ENCODE measurements at regions not wholly inside any gene's neighbourhood (a gene's known extent, or its start where the extent isn't known, plus 50 kb on each side); places are given as distances from the start of the nearest gene placed in this dataset.

- DNase-seq (no peak), ATAC-seq (no peak)
- Mint-ChIP-seq H3K4me3 (peak overlapping the region; percentile 25), H3K36me3 (ENCODE audit: low read depth) (peaks cover 3% of the 10 kb centered on the region), H3K27me3 (no peaks in the 10 kb centered on the region), H3K27ac (peak overlapping the region; percentile 67), H3K4me1 (peaks cover 15% of the 10 kb centered on the region)
- H3K9me3 ChIP-seq (ENCODE audit: control insufficient read depth, low read length, poor library complexity, severe bottlenecking): no peaks in the 10 kb centered on the region
Observed at GRCh38 chr9:89655990-89656657, 51.3 kb downstream of the GADD45G start.

GRCh38 chr9:89657295-89657694, 52.5 kb downstream of the GADD45G start:
- no peak for DNase-seq
- H3K4me3 Mint-ChIP-seq: no peak overlapping the region
- peak overlapping the region; percentile 67 for H3K27ac Mint-ChIP-seq
- H3K4me1 Mint-ChIP-seq: peaks cover 15% of the 10 kb centered on the region
- ATAC-seq: no peak
- H3K9me3 ChIP-seq (ENCODE audit: control insufficient read depth, low read length, poor library complexity, severe bottlenecking): no peaks in the 10 kb centered on the region
- peaks cover 6% of the 10 kb centered on the region for H3K27me3 Mint-ChIP-seq
- peaks cover 3% of the 10 kb centered on the region for H3K36me3 Mint-ChIP-seq (ENCODE audit: low read depth)

GRCh38 chr9:89657765-89658164, 53.0 kb downstream of the GADD45G start:
- no peaks in the 10 kb centered on the region for H3K9me3 ChIP-seq (ENCODE audit: control insufficient read depth, low read length, poor library complexity, severe bottlenecking)
- ATAC-seq: no peak
- H3K4me3 Mint-ChIP-seq: no peak overlapping the region

GRCh38 chr9:89658401-89658800, 53.6 kb downstream of the GADD45G start:
- H3K27ac Mint-ChIP-seq: no peak overlapping the region
- H3K4me3 Mint-ChIP-seq: no peak overlapping the region
- H3K36me3 Mint-ChIP-seq (ENCODE audit: low read depth): peaks cover 3% of the 10 kb centered on the region
- DNase-seq: no peak
- H3K9me3 ChIP-seq (ENCODE audit: control insufficient read depth, low read length, poor library complexity, severe bottlenecking): no peaks in the 10 kb centered on the region
- ATAC-seq: no peak
- H3K27me3 Mint-ChIP-seq: peaks cover 6% of the 10 kb centered on the region
- peaks cover 15% of the 10 kb centered on the region for H3K4me1 Mint-ChIP-seq

More at GRCh38 chr9:89657765-89658164, 53.0 kb downstream of the GADD45G start:
- H3K27me3 Mint-ChIP-seq: peaks cover 6% of the 10 kb centered on the region
- no peak overlapping the region for H3K27ac Mint-ChIP-seq
- H3K4me1 Mint-ChIP-seq: peaks cover 15% of the 10 kb centered on the region
- H3K36me3 Mint-ChIP-seq (ENCODE audit: low read depth): peaks cover 3% of the 10 kb centered on the region
- DNase-seq: no peak

- H3K27me3 Mint-ChIP-seq: peaks cover 6% of the 10 kb centered on the region
- no peak for DNase-seq
- peaks cover 15% of the 10 kb centered on the region for H3K4me1 Mint-ChIP-seq
- no peak overlapping the region for H3K4me3 Mint-ChIP-seq
- peaks cover 3% of the 10 kb centered on the region for H3K36me3 Mint-ChIP-seq (ENCODE audit: low read depth)
- ATAC-seq: no peak
- no peaks in the 10 kb centered on the region for H3K9me3 ChIP-seq (ENCODE audit: control insufficient read depth, low read length, poor library complexity, severe bottlenecking)
- H3K27ac Mint-ChIP-seq: no peak overlapping the region
Observed at GRCh38 chr9:89658931-89659330, 54.1 kb downstream of the GADD45G start.

GRCh38 chr9:89659473-89659872, 54.7 kb downstream of the GADD45G start:
- Mint-ChIP-seq H3K4me1 (peaks cover 15% of the 10 kb centered on the region), H3K27me3 (peaks cover 6% of the 10 kb centered on the region), H3K27ac (no peak overlapping the region), H3K36me3 (ENCODE audit: low read depth) (peaks cover 3% of the 10 kb centered on the region), H3K4me3 (no peak overlapping the region)
- no peaks in the 10 kb centered on the region for H3K9me3 ChIP-seq (ENCODE audit: control insufficient read depth, low read length, poor library complexity, severe bottlenecking)
- ATAC-seq (no peak), DNase-seq (no peak)

- peak; percentile 28 for ATAC-seq
- Mint-ChIP-seq H3K4me3 (no peak overlapping the region), H3K27me3 (peaks cover 6% of the 10 kb centered on the region), H3K4me1 (peaks cover 15% of the 10 kb centered on the region), H3K27ac (no peak overlapping the region), H3K36me3 (ENCODE audit: low read depth) (peaks cover 2% of the 10 kb centered on the region)
- no peaks in the 10 kb centered on the region for H3K9me3 ChIP-seq (ENCODE audit: control insufficient read depth, low read length, poor library complexity, severe bottlenecking)
- DNase-seq: no peak
Observed at GRCh38 chr9:89659891-89660685, 55.3 kb downstream of the GADD45G start.

- peaks cover 8% of the 10 kb centered on the region for H3K4me1 Mint-ChIP-seq
- H3K36me3 Mint-ChIP-seq (ENCODE audit: low read depth): peaks cover 3% of the 10 kb centered on the region
- H3K4me3 Mint-ChIP-seq: no peak overlapping the region
- no peak overlapping the region for H3K27ac Mint-ChIP-seq
- no peak for ATAC-seq
- H3K27me3 Mint-ChIP-seq: peaks cover 12% of the 10 kb centered on the region
- DNase-seq: no peak
- no peaks in the 10 kb centered on the region for H3K9me3 ChIP-seq (ENCODE audit: control insufficient read depth, low read length, poor library complexity, severe bottlenecking)
Observed at GRCh38 chr9:89661391-89661949, 56.7 kb downstream of the GADD45G start.

- Mint-ChIP-seq H3K27ac (no peak overlapping the region), H3K36me3 (ENCODE audit: low read depth) (peaks cover 3% of the 10 kb centered on the region), H3K4me3 (no peak overlapping the region), H3K4me1 (peaks cover 3% of the 10 kb centered on the region), H3K27me3 (peaks cover 12% of the 10 kb centered on the region)
- ATAC-seq (no peak), DNase-seq (no peak)
- H3K9me3 ChIP-seq (ENCODE audit: control insufficient read depth, low read length, poor library complexity, severe bottlenecking): no peaks in the 10 kb centered on the region
Observed at GRCh38 chr9:89661956-89662717, 57.3 kb downstream of the GADD45G start.

- Mint-ChIP-seq H3K4me3 (no peak overlapping the region), H3K27me3 (peaks cover 12% of the 10 kb centered on the region), H3K4me1 (peaks cover 3% of the 10 kb centered on the region), H3K36me3 (ENCODE audit: low read depth) (peaks cover 3% of the 10 kb centered on the region), H3K27ac (no peak overlapping the region)
- no peak for DNase-seq
- H3K9me3 ChIP-seq (ENCODE audit: control insufficient read depth, low read length, poor library complexity, severe bottlenecking): no peaks in the 10 kb centered on the region
- ATAC-seq: no peak
Observed at GRCh38 chr9:89662718-89663613, 58.2 kb downstream of the GADD45G start.

- no peaks in the 10 kb centered on the region for H3K9me3 ChIP-seq (ENCODE audit: control insufficient read depth, low read length, poor library complexity, severe bottlenecking)
- H3K4me1 Mint-ChIP-seq: peaks cover under 1% of the 10 kb centered on the region
- DNase-seq: no peak
- no peak overlapping the region for H3K4me3 Mint-ChIP-seq
- ATAC-seq: no peak
- H3K27me3 Mint-ChIP-seq: peaks cover 12% of the 10 kb centered on the region
- no peak overlapping the region for H3K27ac Mint-ChIP-seq
- peaks cover 3% of the 10 kb centered on the region for H3K36me3 Mint-ChIP-seq (ENCODE audit: low read depth)
Observed at GRCh38 chr9:89663614-89663970, 58.8 kb downstream of the GADD45G start.

- H3K36me3 Mint-ChIP-seq (ENCODE audit: low read depth): peaks cover 3% of the 10 kb centered on the region
- DNase-seq (no peak), ATAC-seq (no peak)
- H3K4me3 Mint-ChIP-seq: no peak overlapping the region
- H3K27ac Mint-ChIP-seq: no peak overlapping the region
- H3K27me3 Mint-ChIP-seq: peaks cover 12% of the 10 kb centered on the region
- H3K9me3 ChIP-seq (ENCODE audit: control insufficient read depth, low read length, poor library complexity, severe bottlenecking): no peaks in the 10 kb centered on the region
- no peaks in the 10 kb centered on the region for H3K4me1 Mint-ChIP-seq
Observed at GRCh38 chr9:89664010-89664409, 59.2 kb downstream of the GADD45G start.
